HEK293 (cell line): ENCODE measurements at regions not wholly inside any gene's neighbourhood (a gene's known extent, or its start where the extent isn't known, plus 50 kb on each side); places are given as distances from the start of the nearest gene placed in this dataset.
"Not testable (repeated sequence)": the region's sequence is repeated elsewhere in the genome, so short reads cannot be mapped to it uniquely, and the experiment has no call there.

ENCODE experiments used
- CTCF ChIA-PET: fragments of 350-600 bp; formaldehyde crosslinking; extraction: SDS; loops from one replicate; lab custom pipeline; 2021; ENCODE audit warnings: antibody characterized with exemption; lab: Yijun Ruan, JAX
- POLR2A ChIA-PET: fragments of 300-600 bp; formaldehyde crosslinking; extraction: SDS; loops from one replicate; lab custom pipeline; 2020; ENCODE audit warnings: antibody characterized with exemption, inconsistent platforms; lab: Yijun Ruan, JAX
- H3K27ac ChIP-seq: fragments of 200-500 bp; sonication (Bioruptor generic); 2 replicates; pipeline ENCODE4 v1.5.1; 2014; ENCODE audit warnings: low read depth, low read length, control low read depth, inconsistent platforms; ENCODE audit errors: extremely low read depth
- H3K36me3 ChIP-seq, 2 experiments: fragments of 200-500 bp in 1 of 2; sonication (Bioruptor generic) in 1 of 2; 1 replicate in 1 of 2; 2 replicates in 1 of 2; pipeline ENCODE4 v1.5.1; 2014 to 2017; ENCODE audit warnings: inconsistent platforms in 2 of 2, low read length in 2 of 2; ENCODE audit not compliant: control insufficient read depth in 2 of 2, insufficient read depth in 1 of 2
- H3K4me1 ChIP-seq: fragments of 200-500 bp; sonication (Bioruptor generic); 2 replicates; pipeline ENCODE4 v1.5.1; 2014; ENCODE audit warnings: mild to moderate bottlenecking, low read length, inconsistent platforms; ENCODE audit not compliant: control insufficient read depth, insufficient read depth
- H3K4me3 ChIP-seq: 2 replicates; pipeline ENCODE4 v1.5.1; 2011; ENCODE audit warnings: low read depth, mild to moderate bottlenecking, control low read depth, low read length, moderate library complexity
- H3K9me3 ChIP-seq: fragments of 200-500 bp; sonication (Bioruptor generic); 2 replicates; pipeline ENCODE4 v1.5.1; 2014; ENCODE audit warnings: low read depth, low read length, inconsistent platforms; ENCODE audit not compliant: control insufficient read depth, insufficient read depth
- AEBP2 ChIP-seq: fragments of 450-650 bp; formaldehyde crosslinking; IDR thresholded peaks from 2 replicates; pipeline ENCODE4 v1.5.1; 2016; ENCODE audit warnings: missing biosample characterization, missing genetic modification characterization, borderline replicate concordance
- FEZF1 ChIP-seq: fragments of 450-650 bp; formaldehyde crosslinking; IDR thresholded peaks from 2 replicates; pipeline ENCODE4 v1.5.1; 2016; ENCODE audit warnings: missing biosample characterization, missing genetic modification characterization
- ZBTB49 ChIP-seq: fragments of 450-650 bp; formaldehyde crosslinking; IDR thresholded peaks from 2 replicates; pipeline ENCODE4 v1.5.1; 2016; ENCODE audit warnings: missing biosample characterization, missing genetic modification characterization, low read depth
- ZNF174 ChIP-seq: fragments of 450-650 bp; formaldehyde crosslinking; IDR thresholded peaks from 2 replicates; pipeline ENCODE4 v1.5.0; 2017; ENCODE audit warnings: missing biosample characterization, mild to moderate bottlenecking, missing genetic modification characterization
- ZNF18 ChIP-seq: fragments of 450-650 bp; formaldehyde crosslinking; IDR thresholded peaks from 2 replicates; pipeline ENCODE4 v1.5.1; 2016; ENCODE audit warnings: missing biosample characterization, missing genetic modification characterization
- ZNF266 ChIP-seq: fragments of 450-650 bp; formaldehyde crosslinking; IDR thresholded peaks from 2 replicates; pipeline ENCODE4 v1.5.1; 2016; ENCODE audit warnings: missing biosample characterization, missing genetic modification characterization, low read depth
- ZNF341 ChIP-seq: fragments of 450-650 bp; formaldehyde crosslinking; IDR thresholded peaks from 2 replicates; pipeline ENCODE4; 2016; ENCODE audit warnings: low read depth, missing biosample characterization, missing genetic modification characterization
- ZNF366 ChIP-seq: fragments of 450-650 bp; formaldehyde crosslinking; conservative IDR thresholded peaks from 2 replicates; pipeline ENCODE4 v1.5.1; 2016; ENCODE audit warnings: missing biosample characterization, missing genetic modification characterization
- ZNF529 ChIP-seq: fragments of 450-650 bp; formaldehyde crosslinking; IDR thresholded peaks from 2 replicates; pipeline ENCODE4 v1.5.1; 2017; ENCODE audit warnings: missing genetic modification characterization, missing biosample characterization; ENCODE audit not compliant: insufficient replicate concordance
- ZNF530 ChIP-seq: fragments of 450-650 bp; formaldehyde crosslinking; IDR thresholded peaks from 2 replicates; pipeline ENCODE4 v1.5.1; 2016; ENCODE audit warnings: low read depth, missing biosample characterization, missing genetic modification characterization
- ZNF585B ChIP-seq: fragments of 450-650 bp; formaldehyde crosslinking; IDR thresholded peaks from 2 replicates; pipeline ENCODE4 v1.5.1; 2016; ENCODE audit warnings: missing biosample characterization, missing genetic modification characterization
- ZNF600 ChIP-seq: fragments of 450-650 bp; formaldehyde crosslinking; IDR thresholded peaks from 2 replicates; pipeline ENCODE4 v1.5.1; 2016; ENCODE audit warnings: missing biosample characterization, missing genetic modification characterization
- ZNF677 ChIP-seq: fragments of 450-650 bp; IDR thresholded peaks from 2 replicates; pipeline ENCODE4 v1.5.0; 2018; ENCODE audit warnings: missing biosample characterization, mild to moderate bottlenecking, missing genetic modification characterization, moderate library complexity
- TF ChIP-seq, protein P1 (sequence below): fragments of 450-650 bp; IDR thresholded peaks from 2 replicates; pipeline ENCODE4 v1.5.1; 2018; ENCODE audit warnings: missing biosample characterization, mild to moderate bottlenecking, missing genetic modification characterization
- TF ChIP-seq, protein P2 (sequence below): fragments of 450-650 bp; formaldehyde crosslinking; IDR thresholded peaks from 2 replicates; pipeline ENCODE4 v1.5.0; 2017; ENCODE audit warnings: missing biosample characterization, missing genetic modification characterization, borderline replicate concordance

GRCh38 chr13:84591444-84591843 lies 709.2 kb upstream of the SLITRK1 start (continued):
- no peak for TF ChIP-seq ZBTB49

DNA sequence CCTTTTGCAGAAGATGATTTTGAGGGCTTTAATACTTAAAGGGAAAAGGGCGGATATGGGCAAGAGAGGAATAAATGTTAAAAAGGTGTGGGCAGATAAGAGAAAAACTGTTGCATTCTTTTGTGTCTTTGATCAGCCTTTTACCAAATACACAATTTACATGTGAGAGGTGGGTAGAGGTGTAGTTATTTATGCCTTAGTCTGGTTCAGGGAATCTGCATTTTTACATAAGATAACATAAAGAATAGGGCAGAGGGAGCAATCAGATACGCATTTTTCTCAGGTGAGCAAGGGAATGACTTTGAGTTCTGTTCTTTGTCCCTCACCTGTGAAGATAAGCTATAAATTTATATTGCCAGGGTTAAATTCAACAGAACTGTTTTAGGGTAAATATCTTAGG lies 708.4 kb upstream of the SLITRK1 start:
- no peak overlapping the region for H3K4me3 ChIP-seq
- H3K4me1 ChIP-seq, result no peaks in the 10 kb centered on the region
- no peak overlapping the region for H3K27ac ChIP-seq
- POLR2A ChIA-PET, result no interaction called here
- H3K36me3 ChIP-seq, result no peaks in the 10 kb centered on the region
- no peaks in the 10 kb centered on the region for H3K9me3 ChIP-seq
- TF ChIP-seq ZNF18 (tag by site-specific recombination) (no peak), AEBP2 (tag by site-specific recombination) (no peak), ZNF600 (tag by site-specific recombination) (no peak), ZNF530 (no peak)
- TF ChIP-seq, protein P1, sequence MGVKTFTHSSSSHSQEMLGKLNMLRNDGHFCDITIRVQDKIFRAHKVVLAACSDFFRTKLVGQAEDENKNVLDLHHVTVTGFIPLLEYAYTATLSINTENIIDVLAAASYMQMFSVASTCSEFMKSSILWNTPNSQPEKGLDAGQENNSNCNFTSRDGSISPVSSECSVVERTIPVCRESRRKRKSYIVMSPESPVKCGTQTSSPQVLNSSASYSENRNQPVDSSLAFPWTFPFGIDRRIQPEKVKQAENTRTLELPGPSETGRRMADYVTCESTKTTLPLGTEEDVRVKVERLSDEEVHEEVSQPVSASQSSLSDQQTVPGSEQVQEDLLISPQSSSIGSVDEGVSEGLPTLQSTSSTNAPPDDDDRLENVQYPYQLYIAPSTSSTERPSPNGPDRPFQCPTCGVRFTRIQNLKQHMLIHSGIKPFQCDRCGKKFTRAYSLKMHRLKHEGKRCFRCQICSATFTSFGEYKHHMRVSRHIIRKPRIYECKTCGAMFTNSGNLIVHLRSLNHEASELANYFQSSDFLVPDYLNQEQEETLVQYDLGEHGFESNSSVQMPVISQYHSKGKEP (tag by site-specific recombination), result no peak
- CTCF ChIA-PET, result no interaction called here

DNA sequence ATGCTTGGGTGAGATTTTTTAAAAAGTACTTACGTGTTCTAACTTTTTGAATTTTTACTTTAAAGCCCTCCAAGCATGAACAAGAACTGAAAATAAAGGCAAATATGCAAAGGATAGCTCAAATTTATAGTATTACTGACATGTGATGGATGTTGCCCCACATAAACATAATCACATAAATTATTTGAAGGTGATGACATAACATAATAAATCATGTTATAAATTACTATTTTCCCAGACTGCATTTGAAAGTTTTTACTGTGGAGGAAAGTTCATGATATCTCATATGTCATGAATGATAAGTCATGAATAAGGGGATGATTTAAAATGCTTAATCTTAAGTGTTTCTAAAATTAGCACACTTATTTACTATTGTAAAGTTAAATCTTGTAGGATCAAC lies 705.7 kb upstream of the SLITRK1 start:
- POLR2A ChIA-PET, result no interaction called here
- H3K4me3 ChIP-seq, result no peak overlapping the region
- H3K9me3 ChIP-seq, result no peaks in the 10 kb centered on the region
- no peak for TF ChIP-seq ZNF174 (tag by site-specific recombination)
- TF ChIP-seq ZNF677 (tag by site-specific recombination), result no peak
- H3K36me3 ChIP-seq, result no peaks in the 10 kb centered on the region
- no peak overlapping the region for H3K27ac ChIP-seq
- no peaks in the 10 kb centered on the region for H3K4me1 ChIP-seq
- CTCF ChIA-PET, result no interaction called here

DNA sequence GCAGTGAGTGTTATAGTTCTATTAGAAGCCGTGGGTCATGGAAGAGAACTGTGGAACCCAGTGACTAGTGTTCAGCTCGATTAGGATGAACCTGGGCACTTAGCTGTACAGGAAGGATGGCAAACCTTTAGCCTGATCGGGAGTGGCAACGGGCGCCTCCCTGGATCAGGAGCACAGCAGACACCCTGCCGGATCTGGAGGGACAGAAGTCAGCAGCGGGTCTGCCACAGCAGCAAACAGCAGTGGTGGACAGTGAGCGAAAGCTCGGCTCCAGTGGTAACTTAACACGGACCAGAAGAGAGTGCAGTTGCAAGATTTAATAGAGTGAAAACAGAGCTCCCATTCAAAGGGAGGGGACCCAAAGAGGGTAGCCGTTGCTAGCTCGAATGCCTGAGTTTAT lies 697.6 kb upstream of the SLITRK1 start:
- H3K9me3 ChIP-seq, H3K36me3 ChIP-seq, CTCF ChIA-PET, H3K27ac ChIP-seq, H3K4me3 ChIP-seq, POLR2A ChIA-PET, H3K4me1 ChIP-seq: not testable (repeated sequence)

- ChIA-PET CTCF (interaction anchor here (0.5 kb wide), 1 partner anchor 1562 kb away, joined by 3 read pairs; no protein-coding TSS in a partner anchor), POLR2A (no interaction called here)
- Histone ChIP-seq H3K9me3 (no peaks in the 10 kb centered on the region), H3K4me3 (no peak overlapping the region), H3K27ac (no peak overlapping the region), H3K36me3 (no peaks in the 10 kb centered on the region), H3K4me1 (no peaks in the 10 kb centered on the region)
- TF ChIP-seq, protein P1 (tag by site-specific recombination), result no peak
- TF ChIP-seq, protein P2, sequence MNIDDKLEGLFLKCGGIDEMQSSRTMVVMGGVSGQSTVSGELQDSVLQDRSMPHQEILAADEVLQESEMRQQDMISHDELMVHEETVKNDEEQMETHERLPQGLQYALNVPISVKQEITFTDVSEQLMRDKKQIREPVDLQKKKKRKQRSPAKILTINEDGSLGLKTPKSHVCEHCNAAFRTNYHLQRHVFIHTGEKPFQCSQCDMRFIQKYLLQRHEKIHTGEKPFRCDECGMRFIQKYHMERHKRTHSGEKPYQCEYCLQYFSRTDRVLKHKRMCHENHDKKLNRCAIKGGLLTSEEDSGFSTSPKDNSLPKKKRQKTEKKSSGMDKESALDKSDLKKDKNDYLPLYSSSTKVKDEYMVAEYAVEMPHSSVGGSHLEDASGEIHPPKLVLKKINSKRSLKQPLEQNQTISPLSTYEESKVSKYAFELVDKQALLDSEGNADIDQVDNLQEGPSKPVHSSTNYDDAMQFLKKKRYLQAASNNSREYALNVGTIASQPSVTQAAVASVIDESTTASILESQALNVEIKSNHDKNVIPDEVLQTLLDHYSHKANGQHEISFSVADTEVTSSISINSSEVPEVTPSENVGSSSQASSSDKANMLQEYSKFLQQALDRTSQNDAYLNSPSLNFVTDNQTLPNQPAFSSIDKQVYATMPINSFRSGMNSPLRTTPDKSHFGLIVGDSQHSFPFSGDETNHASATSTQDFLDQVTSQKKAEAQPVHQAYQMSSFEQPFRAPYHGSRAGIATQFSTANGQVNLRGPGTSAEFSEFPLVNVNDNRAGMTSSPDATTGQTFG (tag by site-specific recombination), result no peak
- no peak for TF ChIP-seq ZNF266 (tag by site-specific recombination)
- TF ChIP-seq FEZF1 (tag by site-specific recombination), result no peak
- no peak for TF ChIP-seq ZNF585B (tag by site-specific recombination)
- TF ChIP-seq ZNF341 (tag by site-specific recombination), result no peak
- TF ChIP-seq ZNF529 (tag by site-specific recombination), result no peak
- no peak for TF ChIP-seq ZNF366 (tag by site-specific recombination)
These were observed 692.6 kb upstream of the SLITRK1 start for GRCh38 chr13:84574851-84575250.
